ENCODE measurements at regions not wholly inside any gene's neighbourhood (a gene's known extent, or its start where the extent isn't known, plus 50 kb on each side); places are given as distances from the start of the nearest gene placed in this dataset.

GRCh38 chr12:102618197-102618877 is 138.0 kb upstream of the IGF1 start:
- H3K36me3 Mint-ChIP-seq (ENCODE audit: low read depth): no peaks in the 10 kb centered on the region
- no peaks in the 10 kb centered on the region for H3K9me3 Mint-ChIP-seq
- no peaks in the 10 kb centered on the region for H3K4me1 Mint-ChIP-seq (ENCODE audit: low read depth)
- no peak overlapping the region for H3K27ac Mint-ChIP-seq
- H3K4me3 Mint-ChIP-seq: no peak overlapping the region
- H3K27me3 Mint-ChIP-seq (ENCODE audit: low read depth): no peaks in the 10 kb centered on the region

DNA sequence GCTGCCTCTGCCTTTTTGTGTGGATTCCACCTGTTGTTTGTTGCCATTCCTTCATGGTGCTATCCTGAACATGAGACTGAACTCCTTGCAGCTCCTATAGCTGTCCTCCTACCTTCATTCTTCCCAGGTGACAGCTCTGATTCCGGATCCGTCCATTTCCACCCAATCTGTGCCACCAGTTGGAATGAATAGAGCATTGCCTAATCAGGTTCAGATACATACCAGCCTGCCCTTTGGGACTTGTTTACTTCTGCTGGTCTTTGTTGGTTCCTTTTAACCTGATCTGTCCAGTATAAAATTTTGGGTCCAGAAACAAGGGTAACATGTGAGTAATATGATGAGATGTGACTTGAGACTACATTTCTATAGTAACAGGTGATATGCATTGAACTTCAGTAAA is 136.3 kb upstream of the IGF1 start:
- Mint-ChIP-seq H3K4me1 (ENCODE audit: low read depth) (no peaks in the 10 kb centered on the region), H3K36me3 (ENCODE audit: low read depth) (no peaks in the 10 kb centered on the region)

DNA sequence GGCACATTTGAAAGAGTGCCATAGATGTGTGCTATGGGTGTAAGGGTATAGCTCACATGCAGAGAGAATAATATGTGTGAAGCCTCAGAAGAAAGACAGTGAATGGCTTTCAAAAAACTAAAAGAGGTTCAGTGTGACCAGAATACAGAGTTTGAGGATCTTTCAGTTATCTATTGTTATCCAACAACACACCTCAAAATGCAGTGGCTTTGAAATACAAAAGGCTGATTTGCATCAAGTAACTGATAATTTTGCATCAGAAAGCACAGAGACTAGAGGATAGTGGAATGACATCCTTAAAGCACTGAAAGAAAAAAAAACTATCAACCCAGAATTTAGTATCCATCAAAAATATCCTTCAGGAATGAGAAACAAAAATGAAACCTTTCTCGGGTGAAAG is 131.6 kb upstream of the IGF1 start:
- H3K27me3 Mint-ChIP-seq (ENCODE audit: low read depth): no peaks in the 10 kb centered on the region
- H3K4me1 Mint-ChIP-seq (ENCODE audit: low read depth): no peaks in the 10 kb centered on the region
- no peak overlapping the region for H3K27ac Mint-ChIP-seq

More for the DNA sequence above, 136.3 kb upstream of the IGF1 start:
- no peak overlapping the region for H3K4me3 Mint-ChIP-seq
- H3K27me3 Mint-ChIP-seq (ENCODE audit: low read depth): no peaks in the 10 kb centered on the region
- H3K9me3 Mint-ChIP-seq: no peaks in the 10 kb centered on the region
- H3K27ac Mint-ChIP-seq: no peak overlapping the region

GRCh38 chr12:102609996-102610395 is 129.6 kb upstream of the IGF1 start:
- Mint-ChIP-seq H3K36me3 (ENCODE audit: low read depth) (no peaks in the 10 kb centered on the region), H3K9me3 (peaks cover 11% of the 10 kb centered on the region), H3K4me1 (ENCODE audit: low read depth) (no peaks in the 10 kb centered on the region), H3K27me3 (ENCODE audit: low read depth) (no peaks in the 10 kb centered on the region), H3K4me3 (no peak overlapping the region), H3K27ac (no peak overlapping the region)

More for the DNA sequence above, 131.6 kb upstream of the IGF1 start:
- Mint-ChIP-seq H3K4me3 (no peak overlapping the region), H3K36me3 (ENCODE audit: low read depth) (no peaks in the 10 kb centered on the region), H3K9me3 (peaks cover 11% of the 10 kb centered on the region)

- Mint-ChIP-seq H3K27me3 (ENCODE audit: low read depth) (no peaks in the 10 kb centered on the region), H3K9me3 (peaks cover 9% of the 10 kb centered on the region), H3K36me3 (ENCODE audit: low read depth) (no peaks in the 10 kb centered on the region), H3K27ac (no peak overlapping the region), H3K4me1 (ENCODE audit: low read depth) (no peaks in the 10 kb centered on the region), H3K4me3 (no peak overlapping the region)
Measured at GRCh38 chr12:102603021-102603420, 122.7 kb upstream of the IGF1 start.

DNA sequence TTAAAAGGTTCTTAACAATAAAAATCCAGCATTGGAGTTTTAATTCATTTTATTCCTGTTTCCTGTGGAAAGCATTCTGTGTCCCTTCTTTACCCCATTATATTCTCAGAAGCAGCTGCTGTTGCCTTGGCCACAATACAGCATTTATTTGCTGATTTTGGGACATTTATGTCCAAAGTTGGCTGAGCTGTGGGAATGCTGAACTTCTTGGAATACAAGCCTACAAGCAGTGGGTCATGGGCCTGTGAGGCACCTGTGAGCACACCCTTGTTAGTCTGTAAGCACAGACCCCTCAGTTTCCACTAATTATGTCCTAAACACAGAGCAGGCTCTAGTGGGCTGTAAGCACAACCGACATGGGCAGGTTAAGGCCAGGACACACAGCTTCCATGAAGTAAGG is 122.2 kb upstream of the IGF1 start:
- Mint-ChIP-seq H3K36me3 (ENCODE audit: low read depth) (no peaks in the 10 kb centered on the region), H3K4me3 (no peak overlapping the region), H3K27ac (no peak overlapping the region), H3K27me3 (ENCODE audit: low read depth) (no peaks in the 10 kb centered on the region), H3K9me3 (peaks cover 4% of the 10 kb centered on the region), H3K4me1 (ENCODE audit: low read depth) (no peaks in the 10 kb centered on the region)

- no peaks in the 10 kb centered on the region for H3K27me3 Mint-ChIP-seq (ENCODE audit: low read depth)
- no peak overlapping the region for H3K27ac Mint-ChIP-seq
Measured at GRCh38 chr12:102601621-102602020, 121.3 kb upstream of the IGF1 start.

GRCh38 chr12:102596687-102597086 is 116.3 kb upstream of the IGF1 start:
- H3K27ac Mint-ChIP-seq: no peak overlapping the region
- H3K9me3 Mint-ChIP-seq: no peaks in the 10 kb centered on the region
- no peaks in the 10 kb centered on the region for H3K4me1 Mint-ChIP-seq (ENCODE audit: low read depth)
- H3K36me3 Mint-ChIP-seq (ENCODE audit: low read depth): no peaks in the 10 kb centered on the region
- H3K27me3 Mint-ChIP-seq (ENCODE audit: low read depth): no peaks in the 10 kb centered on the region
- H3K4me3 Mint-ChIP-seq: no peak overlapping the region

More at GRCh38 chr12:102601621-102602020, 121.3 kb upstream of the IGF1 start:
- H3K4me3 Mint-ChIP-seq: no peak overlapping the region
- H3K9me3 Mint-ChIP-seq: no peaks in the 10 kb centered on the region
- no peaks in the 10 kb centered on the region for H3K36me3 Mint-ChIP-seq (ENCODE audit: low read depth)
- no peaks in the 10 kb centered on the region for H3K4me1 Mint-ChIP-seq (ENCODE audit: low read depth)

DNA sequence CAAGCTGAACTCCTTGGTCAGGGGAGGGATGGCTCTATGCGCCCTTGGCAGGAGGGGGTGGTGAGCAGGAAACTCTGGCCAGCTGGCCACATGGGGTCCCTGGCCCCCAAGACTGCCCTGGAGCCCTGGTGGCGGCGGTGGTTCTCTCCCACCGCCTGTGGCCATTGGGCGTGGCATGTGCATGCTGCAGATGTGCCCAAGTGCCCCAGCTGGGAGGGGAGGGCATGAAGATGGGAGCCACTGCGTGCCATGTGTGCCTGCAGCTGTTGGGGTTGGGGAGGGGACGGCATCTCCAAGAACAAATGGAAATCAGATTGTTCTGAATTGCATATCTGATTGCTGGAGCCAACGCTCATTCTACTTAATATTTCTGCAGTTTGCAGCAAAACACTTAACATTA is 115.7 kb upstream of the IGF1 start:
- H3K4me1 Mint-ChIP-seq (ENCODE audit: low read depth): no peaks in the 10 kb centered on the region
- no peaks in the 10 kb centered on the region for H3K9me3 Mint-ChIP-seq
- H3K27ac Mint-ChIP-seq: no peak overlapping the region
- H3K36me3 Mint-ChIP-seq (ENCODE audit: low read depth): no peaks in the 10 kb centered on the region
- no peak overlapping the region for H3K4me3 Mint-ChIP-seq
- no peaks in the 10 kb centered on the region for H3K27me3 Mint-ChIP-seq (ENCODE audit: low read depth)

- Mint-ChIP-seq H3K4me1 (ENCODE audit: low read depth) (no peaks in the 10 kb centered on the region), H3K27me3 (ENCODE audit: low read depth) (no peaks in the 10 kb centered on the region), H3K36me3 (ENCODE audit: low read depth) (no peaks in the 10 kb centered on the region), H3K9me3 (no peaks in the 10 kb centered on the region), H3K4me3 (no peak overlapping the region), H3K27ac (no peak overlapping the region)
Measured at GRCh38 chr12:102595315-102595714, 115.0 kb upstream of the IGF1 start.

GRCh38 chr12:102593134-102593533 is 112.8 kb upstream of the IGF1 start:
- H3K9me3 Mint-ChIP-seq: no peaks in the 10 kb centered on the region
- no peaks in the 10 kb centered on the region for H3K27me3 Mint-ChIP-seq (ENCODE audit: low read depth)
- no peak overlapping the region for H3K27ac Mint-ChIP-seq
- no peak overlapping the region for H3K4me3 Mint-ChIP-seq
- no peaks in the 10 kb centered on the region for H3K4me1 Mint-ChIP-seq (ENCODE audit: low read depth)
- no peaks in the 10 kb centered on the region for H3K36me3 Mint-ChIP-seq (ENCODE audit: low read depth)

DNA sequence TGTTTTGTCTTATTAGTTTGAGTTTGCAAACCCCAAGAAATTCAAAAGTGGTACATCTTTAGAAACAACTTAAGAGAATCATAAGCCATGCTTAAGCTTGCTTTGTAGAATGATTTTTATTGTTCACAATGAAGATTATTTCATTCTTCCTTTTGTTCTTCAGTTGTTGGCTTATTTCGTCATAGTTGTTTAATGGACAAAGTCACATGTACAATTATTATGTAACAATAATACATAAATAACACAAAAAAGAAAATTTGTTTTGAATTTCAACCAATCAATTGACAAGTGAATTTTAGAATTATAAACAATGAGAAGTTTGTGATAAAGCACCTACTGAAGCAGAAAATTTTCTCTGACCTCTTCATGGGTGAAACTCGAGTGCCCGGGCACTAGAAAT is 111.8 kb upstream of the IGF1 start:
- Mint-ChIP-seq H3K27me3 (ENCODE audit: low read depth) (no peaks in the 10 kb centered on the region), H3K4me3 (no peak overlapping the region), H3K27ac (no peak overlapping the region), H3K36me3 (ENCODE audit: low read depth) (no peaks in the 10 kb centered on the region), H3K9me3 (no peaks in the 10 kb centered on the region), H3K4me1 (ENCODE audit: low read depth) (no peaks in the 10 kb centered on the region)

- no peak overlapping the region for H3K27ac Mint-ChIP-seq
- no peaks in the 10 kb centered on the region for H3K9me3 Mint-ChIP-seq
- H3K4me1 Mint-ChIP-seq (ENCODE audit: low read depth): no peaks in the 10 kb centered on the region
- no peaks in the 10 kb centered on the region for H3K27me3 Mint-ChIP-seq (ENCODE audit: low read depth)
- H3K4me3 Mint-ChIP-seq: no peak overlapping the region
- no peaks in the 10 kb centered on the region for H3K36me3 Mint-ChIP-seq (ENCODE audit: low read depth)
Measured at GRCh38 chr12:102573237-102573636, 92.9 kb upstream of the IGF1 start.

DNA sequence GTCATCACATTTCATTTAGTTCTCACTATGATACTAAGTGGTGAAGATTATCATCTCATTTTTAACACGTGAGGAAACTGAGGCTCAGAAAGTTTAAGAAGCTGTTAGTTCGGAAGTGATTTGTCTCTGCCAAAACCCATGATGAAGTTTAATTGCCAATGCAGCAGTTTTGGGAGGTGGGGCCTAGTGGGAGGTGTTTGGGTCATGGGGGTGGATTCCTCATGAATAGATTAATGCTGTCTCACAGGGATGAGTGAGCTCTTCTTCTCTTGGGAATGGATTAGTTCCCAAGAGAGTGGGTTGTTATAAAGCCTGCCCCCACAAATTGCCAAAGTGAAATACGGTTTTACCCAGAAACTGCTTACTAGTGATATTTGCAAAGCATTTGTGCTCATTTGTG is 91.5 kb upstream of the IGF1 start:
- no peak overlapping the region for H3K27ac Mint-ChIP-seq
- no peaks in the 10 kb centered on the region for H3K27me3 Mint-ChIP-seq (ENCODE audit: low read depth)
- H3K36me3 Mint-ChIP-seq (ENCODE audit: low read depth): no peaks in the 10 kb centered on the region
- H3K4me1 Mint-ChIP-seq (ENCODE audit: low read depth): no peaks in the 10 kb centered on the region
- H3K4me3 Mint-ChIP-seq: no peak overlapping the region
- no peaks in the 10 kb centered on the region for H3K9me3 Mint-ChIP-seq

DNA sequence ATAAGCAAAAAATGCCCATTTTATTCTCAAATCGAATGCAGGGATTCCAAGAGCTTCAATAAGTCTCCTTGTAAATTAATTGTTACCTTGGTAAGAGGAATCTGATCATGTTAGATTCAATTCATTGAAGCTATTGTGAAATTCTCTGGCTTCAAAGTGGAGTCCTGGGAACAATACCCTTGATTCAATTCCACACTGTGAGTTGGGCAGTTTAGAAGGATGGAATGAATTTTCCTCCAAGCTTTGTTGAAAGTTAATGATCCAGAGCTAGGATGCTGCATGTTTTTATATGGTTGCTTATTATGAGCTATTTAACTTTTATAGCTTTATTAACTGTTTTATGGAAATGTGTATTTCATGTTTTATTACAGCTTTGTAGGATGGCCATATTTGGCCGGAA is 89.9 kb upstream of the IGF1 start:
- Mint-ChIP-seq H3K36me3 (ENCODE audit: low read depth) (no peaks in the 10 kb centered on the region), H3K27ac (no peak overlapping the region), H3K27me3 (ENCODE audit: low read depth) (no peaks in the 10 kb centered on the region), H3K4me3 (no peak overlapping the region), H3K4me1 (ENCODE audit: low read depth) (no peaks in the 10 kb centered on the region), H3K9me3 (no peaks in the 10 kb centered on the region)

DNA sequence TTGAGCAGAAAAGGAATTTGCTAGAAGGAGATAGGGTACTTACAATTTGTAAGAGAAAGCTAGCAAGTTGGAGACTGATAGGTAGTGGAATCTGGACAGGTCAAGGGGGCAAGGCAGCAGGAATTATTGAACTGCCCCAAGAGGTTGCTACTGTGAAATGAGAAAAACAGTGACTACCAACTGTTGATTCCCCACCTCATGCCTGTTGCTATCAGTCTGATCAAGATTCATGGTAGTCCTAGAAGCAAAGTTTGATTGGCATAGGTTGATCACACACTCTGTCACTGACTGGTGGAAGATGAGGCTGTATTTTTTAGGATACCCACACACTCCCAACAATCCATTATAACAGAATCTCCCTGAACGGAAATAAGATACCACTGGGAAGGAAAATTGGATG is 89.4 kb upstream of the IGF1 start:
- Mint-ChIP-seq H3K36me3 (ENCODE audit: low read depth) (no peaks in the 10 kb centered on the region), H3K4me1 (ENCODE audit: low read depth) (no peaks in the 10 kb centered on the region), H3K4me3 (no peak overlapping the region)

More for the DNA sequence above, 89.4 kb upstream of the IGF1 start:
- H3K9me3 Mint-ChIP-seq: no peaks in the 10 kb centered on the region
- no peaks in the 10 kb centered on the region for H3K27me3 Mint-ChIP-seq (ENCODE audit: low read depth)
- no peak overlapping the region for H3K27ac Mint-ChIP-seq

Measured in T-helper 1 cell treated with Interleukin-12 subunit alpha and Interleukin-12 subunit beta and Interleukin-4 antibody, amounts not matched to agents 30 μg/mL and 1 μg/mL, for 36 hours (primary cell).